Fibroblast of skin of abdomen (primary cell): ENCODE measurements at regions not wholly inside any gene's neighbourhood (a gene's known extent, or its start where the extent isn't known, plus 50 kb on each side); places are given as distances from the start of the nearest gene placed in this dataset.
A peak's percentile ranks its signal among the peaks of the same experiment; 100 is the strongest.

ENCODE experiments used
- DNase-seq: peaks from one replicate; pipeline ENCODE4 v3.0.0-alpha.2; 2013

- no peak for DNase-seq
Observed at GRCh38 chr6:11633741-11634509, 96.4 kb downstream of the TMEM170B start.

GRCh38 chr6:11634948-11635347, 97.4 kb downstream of the TMEM170B start:
- no peak for DNase-seq

GRCh38 chr6:11636121-11636520, 98.6 kb downstream of the TMEM170B start:
- no peak for DNase-seq

GRCh38 chr6:11637266-11637665, 99.7 kb downstream of the TMEM170B start:
- DNase-seq = no peak

GRCh38 chr6:11639376-11640235, 102.1 kb downstream of the TMEM170B start:
- DNase-seq = no peak

- DNase-seq = no peak
Observed at GRCh38 chr6:11640486-11640885, 102.9 kb downstream of the TMEM170B start.

- DNase-seq = no peak
Observed at GRCh38 chr6:11644071-11644470, 106.5 kb downstream of the TMEM170B start.

GRCh38 chr6:11644601-11645000, 107.1 kb downstream of the TMEM170B start:
- DNase-seq = no peak

- peak; percentile 23 for DNase-seq
Observed at GRCh38 chr6:11645016-11645415, 107.5 kb downstream of the TMEM170B start.

GRCh38 chr6:11648436-11648775, 110.9 kb downstream of the TMEM170B start:
- DNase-seq = no peak

- DNase-seq = no peak
Observed at GRCh38 chr6:11648889-11649288, 111.3 kb downstream of the TMEM170B start.

GRCh38 chr6:11650025-11650696, 112.6 kb downstream of the TMEM170B start:
- DNase-seq = peak; percentile 82

- DNase-seq = no peak
Observed at GRCh38 chr6:11650711-11651110, 113.2 kb downstream of the TMEM170B start.

GRCh38 chr6:11653028-11653583, 115.6 kb downstream of the TMEM170B start:
- peak; percentile 96 for DNase-seq

GRCh38 chr6:11654876-11655275, 117.3 kb downstream of the TMEM170B start:
- peak; percentile 46 for DNase-seq

- no peak for DNase-seq
Observed at GRCh38 chr6:11656491-11656890, 118.9 kb downstream of the TMEM170B start.

- no peak for DNase-seq
Observed at GRCh38 chr6:11659757-11660156, 118.8 kb downstream of the ADTRP start.

GRCh38 chr6:11662323-11662722, 116.3 kb downstream of the ADTRP start:
- no peak for DNase-seq

- no peak for DNase-seq
Observed at GRCh38 chr6:11663519-11663918, 115.1 kb downstream of the ADTRP start.
